ENCODE measurements at regions not wholly inside any gene's neighbourhood (a gene's known extent, or its start where the extent isn't known, plus 50 kb on each side); places are given as distances from the start of the nearest gene placed in this dataset.

DNA sequence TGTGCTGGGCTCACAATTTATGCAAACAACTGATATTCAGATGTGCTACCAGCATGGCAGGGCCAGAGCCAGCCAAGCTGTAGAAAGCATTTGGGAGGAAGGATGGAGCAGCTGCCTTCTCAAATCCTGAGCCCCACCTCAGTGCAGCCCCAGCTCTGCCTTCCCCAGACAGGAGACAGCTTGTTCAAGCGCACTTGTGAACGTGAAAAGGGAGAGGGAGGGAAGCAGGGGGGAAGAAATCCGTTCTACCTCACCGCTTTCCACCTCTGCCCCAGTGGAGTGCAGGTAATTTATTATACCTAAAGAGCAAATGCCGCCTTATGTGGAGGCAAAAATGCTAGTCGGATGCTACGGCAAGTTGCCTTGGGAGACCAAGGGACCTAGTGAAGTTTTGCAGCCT lies 66.0 kb upstream of the SLC14A2 start:
- 34% methylated on average over 7 of the region's 7 CpGs for WGBS (ENCODE audit: insufficient coverage, insufficient replicate concordance, low lambda C conversion rate, missing lambda C conversion rate)

DNA sequence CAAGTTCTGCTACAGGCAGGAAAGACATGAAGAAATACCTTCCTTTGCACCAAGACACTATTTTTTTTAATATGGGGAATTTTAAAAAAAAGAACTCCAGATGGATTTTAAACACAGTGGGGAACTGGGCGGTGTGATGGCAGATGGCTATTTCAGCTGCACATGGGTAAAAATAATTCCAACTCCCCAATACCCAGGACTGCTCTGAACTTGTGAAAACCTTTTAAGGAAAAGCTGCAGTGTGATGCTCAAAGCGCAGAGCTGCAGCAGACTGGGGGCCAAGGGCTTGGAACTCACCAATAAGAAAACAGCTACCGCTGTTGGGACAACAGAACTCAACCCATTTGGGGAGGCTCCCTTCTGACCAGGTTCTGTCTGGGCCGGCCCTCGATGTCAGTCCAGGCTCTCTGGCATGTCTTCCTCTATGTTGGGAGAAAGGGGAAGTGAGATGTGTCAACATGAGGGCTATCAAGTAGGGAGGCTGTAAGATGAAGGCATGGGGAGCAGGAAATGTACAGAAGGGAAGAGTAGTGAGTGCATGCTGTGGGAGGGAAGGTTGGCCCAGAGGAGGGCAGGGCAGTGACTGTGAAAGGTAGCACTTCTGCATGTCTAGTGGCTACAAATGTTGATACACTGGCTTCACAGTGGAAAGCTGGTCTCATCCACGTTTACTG lies 64.0 kb upstream of the SLC14A2 start:
- intact Hi-C loops (cut with micrococcal nuclease; ENCODE audit: unreplicated experiment): no loop called here
- in situ Hi-C loops (cut with MboI): no loop called here
- ChIA-PET SMC1A (ENCODE audit: uncharacterized antibody, unreplicated experiment) (no interaction called here), CTCF (no interaction called here), RAD21 (ENCODE audit: unreplicated experiment) (no interaction called here), POLR2A (no interaction called here)
- H3K79me2 ChIP-seq (ENCODE audit: control insufficient read depth, insufficient read depth, low read length): no peaks in the 10 kb centered on the region
- FAIRE-seq (no peak), DNase-seq (ENCODE audit: low read depth, low spot score) (no peak), ATAC-seq (no peak; the same call in 2 of the 3 replicates)
- no peak overlapping the region for H3K4me2 ChIP-seq (ENCODE audit: control insufficient read depth, insufficient read depth)
- H3K4me3 ChIP-seq: no peak overlapping the region
- no peak overlapping the region for H3K27ac ChIP-seq (ENCODE audit: control insufficient read depth, insufficient read depth)
- H3K4me1 ChIP-seq (ENCODE audit: control insufficient read depth, insufficient read depth, low read length): no peaks in the 10 kb centered on the region
- no TSS peak for BruUV-seq (replicated peaks)
- no peak overlapping the region for H2AFZ ChIP-seq (ENCODE audit: control insufficient read depth, low read depth, low read length)
- H3K9ac ChIP-seq (ENCODE audit: control insufficient read depth, insufficient read depth, low read length): no peak overlapping the region
- no peaks in the 10 kb centered on the region for H3K36me3 ChIP-seq (ENCODE audit: control insufficient read depth in 2 of 2, insufficient read depth in 2 of 2, low read length in 1 of 2)
- 32% methylated on average over 6 of the region's 6 CpGs for WGBS (ENCODE audit: insufficient coverage, insufficient replicate concordance, low lambda C conversion rate, missing lambda C conversion rate)
- no peaks in the 10 kb centered on the region; a peak in 2 of 4 replicates for H3K27me3 ChIP-seq (replicated peaks in 1 of 2; ENCODE audit: control insufficient read depth in 2 of 2, insufficient read depth in 2 of 2, low read length in 1 of 2)
- H3K9me3 ChIP-seq (replicated peaks; ENCODE audit: control insufficient read depth, insufficient read depth, low read length): no peaks in the 10 kb centered on the region
- no peak for TF ChIP-seq TCF3 (IDR thresholded peaks at IDR 0.05; ENCODE audit: borderline replicate concordance, insufficient read depth, low read depth, low read length)
- TF ChIP-seq SPI1 (IDR thresholded peaks at IDR 0.05; ENCODE audit: borderline replicate concordance, insufficient read depth, low read depth, low read length): 0 out of 2 replicates have a peak, but pooled peaks have one; percentile 37
- no peak for TF ChIP-seq BACH1 (IDR thresholded peaks at IDR 0.05; ENCODE audit: borderline replicate concordance)
- H4K20me1 ChIP-seq (ENCODE audit: control insufficient read depth, insufficient read depth): no peaks in the 10 kb centered on the region

More for the DNA sequence above, 66.0 kb upstream of the SLC14A2 start:
- no peaks in the 10 kb centered on the region for H3K36me3 ChIP-seq (ENCODE audit: control insufficient read depth in 2 of 2, insufficient read depth in 2 of 2, low read length in 1 of 2)
- ATAC-seq (no peak), DNase-seq (ENCODE audit: low read depth, low spot score) (no peak), FAIRE-seq (no peak)
- in situ Hi-C loops (cut with MboI) (no loop called here), intact Hi-C loops (cut with micrococcal nuclease; ENCODE audit: unreplicated experiment) (no loop called here)
- H3K4me3 ChIP-seq: no peak overlapping the region
- H3K4me2 ChIP-seq (ENCODE audit: control insufficient read depth, insufficient read depth): no peak overlapping the region
- ChIA-PET RAD21 (ENCODE audit: unreplicated experiment) (interaction anchor here (0.7 kb wide), 1 partner anchor 375 kb away, joined by 3 read pairs; no protein-coding TSS in a partner anchor), POLR2A (no interaction called here), CTCF (no interaction called here), SMC1A (ENCODE audit: uncharacterized antibody, unreplicated experiment) (no interaction called here)
- no peaks in the 10 kb centered on the region; a peak in 2 of 4 replicates for H3K27me3 ChIP-seq (replicated peaks in 1 of 2; ENCODE audit: control insufficient read depth in 2 of 2, insufficient read depth in 2 of 2, low read length in 1 of 2)
- no peaks in the 10 kb centered on the region for H3K79me2 ChIP-seq (ENCODE audit: control insufficient read depth, insufficient read depth, low read length)
- no peaks in the 10 kb centered on the region for H3K9me3 ChIP-seq (replicated peaks; ENCODE audit: control insufficient read depth, insufficient read depth, low read length)
- no peak overlapping the region for H2AFZ ChIP-seq (ENCODE audit: control insufficient read depth, low read depth, low read length)
- H3K4me1 ChIP-seq (ENCODE audit: control insufficient read depth, insufficient read depth, low read length): no peaks in the 10 kb centered on the region
- no peak overlapping the region for H3K9ac ChIP-seq (ENCODE audit: control insufficient read depth, insufficient read depth, low read length)
- H3K27ac ChIP-seq (ENCODE audit: control insufficient read depth, insufficient read depth): no peak overlapping the region
- no TSS peak for BruUV-seq (replicated peaks)
- no peak for TF ChIP-seq ZNF384 (IDR thresholded peaks at IDR 0.05; ENCODE audit: borderline replicate concordance, low read depth, low read length)
- no peak for TF ChIP-seq BHLHE40 (IDR thresholded peaks at IDR 0.05; ENCODE audit: borderline replicate concordance in 1 of 2, low read depth in 2 of 2, low read length in 1 of 2)
- no peak for TF ChIP-seq POU2F2 (IDR thresholded peaks at IDR 0.05; ENCODE audit: borderline replicate concordance, low read depth, low read length)
- TF ChIP-seq ATF7 (IDR thresholded peaks at IDR 0.05; ENCODE audit: low read depth): no peak
- TF ChIP-seq HDAC2 (IDR thresholded peaks at IDR 0.05): no peak
- no peaks in the 10 kb centered on the region for H4K20me1 ChIP-seq (ENCODE audit: control insufficient read depth, insufficient read depth)

Measured in GM12878 (cell line).